Transverse colon (tissue), 4 donors: ENCODE measurements at regions not wholly inside any gene's neighbourhood (a gene's known extent, or its start where the extent isn't known, plus 50 kb on each side); places are given as distances from the start of the nearest gene placed in this dataset.

Source experiments
- DNase-seq: peaks from one replicate; pipeline ENCODE4 v3.0.0-alpha.2; 2019
- H3K27ac ChIP-seq, 4 donors: fragments of 200-600 bp; sonication (generic); 2 replicates each; pipeline ENCODE4 v1.5.1; 2016 to 2018; ENCODE audit warnings: inconsistent platforms in 4 of 4
- H3K27me3 ChIP-seq: fragments of 200-600 bp; sonication (generic); 2 replicates; pipeline ENCODE4 v1.5.1; 2017; ENCODE audit warnings: inconsistent platforms
- H3K36me3 ChIP-seq, 4 donors: fragments of 200-600 bp; sonication (generic); 2 replicates each; pipeline ENCODE4 v1.5.1; 2017 to 2019; ENCODE audit warnings: inconsistent platforms in 4 of 4
- H3K4me1 ChIP-seq, 4 donors: fragments of 200-600 bp; sonication (generic); 2 replicates each; pipeline ENCODE4 v1.5.1; 2017 to 2020; ENCODE audit warnings: inconsistent platforms in 4 of 4
- H3K4me3 ChIP-seq, 4 donors: fragments of 200-600 bp; sonication (generic); 1 replicate in 1 of 4; 2 replicates in 3 of 4; pipeline versions ENCODE4 v1.5.1 to v1.6.1; 2017 to 2019; ENCODE audit warnings: inconsistent platforms in 4 of 4
- H3K9me3 ChIP-seq, 2 donors: fragments of 200-600 bp; sonication (generic); 2 replicates each; pipeline ENCODE4 v1.5.1; 2017 to 2019; ENCODE audit warnings: inconsistent platforms in 2 of 2
- CTCF ChIP-seq, 5 experiments: fragments of 200-600 bp in 3 of 5; fragments of 450-650 bp in 2 of 5; sonication (generic) in 3 of 5; IDR thresholded peaks; 1 replicate in 2 of 5; 2 replicates in 3 of 5; pipeline ENCODE4 v1.5.1; 2016 to 2017; ENCODE audit warnings: antibody characterized with exemption in 5 of 5, inconsistent platforms in 3 of 5, mild to moderate bottlenecking in 2 of 5, moderate library complexity in 1 of 5
- EP300 ChIP-seq: sonication (generic); formaldehyde crosslinking; IDR thresholded peaks from one replicate; pipeline ENCODE4 v1.6.1; 2017; ENCODE audit warnings: antibody characterized with exemption, low read depth
- POLR2A ChIP-seq: fragments of 450-650 bp; IDR thresholded peaks from one replicate; pipeline ENCODE4 v1.6.1; 2016; ENCODE audit warnings: antibody characterized with exemption, mild to moderate bottlenecking, moderate library complexity
- POLR2AphosphoS5 ChIP-seq, 3 donors: sonication (generic); formaldehyde crosslinking; IDR thresholded peaks; one replicate each; pipeline ENCODE4 v1.6.1; 2016; ENCODE audit warnings: antibody characterized with exemption in 3 of 3
- WGBS, 2 donors: methylation state at CpG; one replicate each; pipeline ENCODE4 v1.1.5; 2018; ENCODE audit warnings: low coverage in 1 of 2; 5-methylcytosine and 5-hydroxymethylcytosine counted together
- in situ Hi-C, 4 donors: fragments of 200-750 bp; cut with MboI; loops; one replicate each; pipeline versions ENCODE4 v1.15.0 to v1.15.1; 2017; ENCODE audit warnings: low sequenced_read_pairs in 3 of 4, low pct_ligation_motif_present in 1 of 4, low pct_unique_long_range_greater_than_20kb in 1 of 4
- intact Hi-C: fragments of 100-400 bp; cut with DNase I; formaldehyde crosslinking; loops from one replicate; pipeline ENCODE4 v1.15.1; 2023; ENCODE audit warnings: low total_unique reads

- Histone ChIP-seq H3K4me3 (no peak overlapping the region), H3K9me3 (no peaks in the 10 kb centered on the region), H3K27me3 (peaks cover 3% of the 10 kb centered on the region), H3K27ac (no peak overlapping the region), H3K4me1 (no peaks in the 10 kb centered on the region), H3K36me3 (no peaks in the 10 kb centered on the region)
- TF ChIP-seq CTCF (IDR thresholded peaks at IDR 0.05) (no peak), POLR2AphosphoS5 (IDR thresholded peaks at IDR 0.05) (no peak), EP300 (no peak), POLR2A (no peak)
- WGBS, 2 donors: 70 to 78% methylated on average over 8 to 13 of the region's 13 CpGs
- DNase-seq: no peak
- intact Hi-C loops (no loop called here), in situ Hi-C loops (no loop called here)
Observed at GRCh38 chr3:137852391-137852830, 88.3 kb downstream of the SOX14 start.

- Histone ChIP-seq H3K36me3 (no peaks in the 10 kb centered on the region), H3K27me3 (peaks cover 3% of the 10 kb centered on the region), H3K9me3 (no peaks in the 10 kb centered on the region), H3K4me1 (no peaks in the 10 kb centered on the region), H3K4me3 (no peak overlapping the region), H3K27ac (no peak overlapping the region)
- in situ Hi-C loops: no loop called here
- WGBS, 2 donors: 44 to 46% methylated on average over 3 to 4 of the region's 4 CpGs
- no peak for TF ChIP-seq EP300
- no peak for TF ChIP-seq POLR2AphosphoS5 (IDR thresholded peaks at IDR 0.05)
- no peak for TF ChIP-seq POLR2A
- TF ChIP-seq CTCF (IDR thresholded peaks at IDR 0.05): no peak
- no peak for DNase-seq
- intact Hi-C loops: no loop called here
Observed at GRCh38 chr3:137854533-137855261, 90.6 kb downstream of the SOX14 start.

GRCh38 chr3:137866001-137866400, 101.9 kb downstream of the SOX14 start:
- no peak for DNase-seq
- Histone ChIP-seq H3K4me3 (no peak overlapping the region), H3K36me3 (no peaks in the 10 kb centered on the region), H3K9me3 (no peaks in the 10 kb centered on the region), H3K27ac (no peak overlapping the region), H3K4me1 (no peaks in the 10 kb centered on the region), H3K27me3 (no peaks in the 10 kb centered on the region)
- in situ Hi-C loops: no loop called here
- intact Hi-C loops: no loop called here
- WGBS, 2 donors: 46 to 50% methylated on average over 1 to 2 of the region's 2 CpGs
- TF ChIP-seq EP300: no peak
- no peak for TF ChIP-seq POLR2AphosphoS5 (IDR thresholded peaks at IDR 0.05)
- no peak for TF ChIP-seq POLR2A
- no peak for TF ChIP-seq CTCF (IDR thresholded peaks at IDR 0.05)

GRCh38 chr3:137866933-137867332, 102.8 kb downstream of the SOX14 start:
- no peaks in the 10 kb centered on the region for H3K36me3 ChIP-seq
- H3K4me1 ChIP-seq: no peaks in the 10 kb centered on the region
- H3K27ac ChIP-seq: no peak overlapping the region
- DNase-seq: no peak
- intact Hi-C loops: no loop called here
- no peak overlapping the region for H3K4me3 ChIP-seq
- in situ Hi-C loops: no loop called here
- WGBS, 2 donors: 83 to 86% methylated on average over 1 to 4 of the region's 4 CpGs
- H3K9me3 ChIP-seq: no peaks in the 10 kb centered on the region
- no peak for TF ChIP-seq POLR2AphosphoS5 (IDR thresholded peaks at IDR 0.05)
- TF ChIP-seq POLR2A: no peak
- no peak for TF ChIP-seq CTCF (IDR thresholded peaks at IDR 0.05)
- H3K27me3 ChIP-seq: no peaks in the 10 kb centered on the region
